HCT116 (cell line): ENCODE measurements at regions not wholly inside any gene's neighbourhood (a gene's known extent, or its start where the extent isn't known, plus 50 kb on each side); places are given as distances from the start of the nearest gene placed in this dataset.

Experiments
- ATAC-seq: fragments of 200-7000 bp; cut with Tn5 transposase; 2 replicates; pipeline ENCODE4 v1.9.1; 2020; ENCODE audit warnings: mild to moderate bottlenecking, moderate library complexity
- BruUV-seq: library from RNA; stranded (reverse); fragments of 400-500 nt; replicated peaks from 2 replicates; lab custom pipeline; 2021; lab: Mats Ljungman, UMichigan
- CTCF ChIA-PET: fragments of 300-600 bp; sonication (Branson Sonifier 250); formaldehyde crosslinking; loops from one replicate; lab custom pipeline; 2021; ENCODE audit warnings: antibody characterized with exemption; lab: Charles Lee
- POLR2A ChIA-PET: fragments of 300-600, 350-600 bp; sonication (Branson Sonifier 250); formaldehyde crosslinking; loops from one replicate; lab custom pipeline; 2021; ENCODE audit warnings: antibody characterized with exemption; lab: Charles Lee
- RAD21 ChIA-PET, 2 experiments: fragments of 300-600 bp; sonication (Branson Sonifier 250); formaldehyde crosslinking; loops; one replicate each; lab custom pipeline; 2023; ENCODE audit warnings: low total read pairs in 2 of 2; ENCODE audit not compliant: uncharacterized antibody in 2 of 2, unreplicated experiment in 2 of 2, low non-redundant PET in 1 of 2; lab: Charles Lee
- DNase-seq: peaks from one replicate; pipeline ENCODE4 v3.0.0-alpha.2; 2010; ENCODE audit warnings: low read depth, low spot score
- H2AFZ ChIP-seq: fragments of 200-600 bp; shearing (Covaris generic), sonication (generic); 2 replicates; pipeline ENCODE4 v1.6.1; 2017; ENCODE audit warnings: low read depth, mixed run types, mixed read lengths, antibody characterized with exemption, low read length; ENCODE audit not compliant: poor library complexity, severe bottlenecking
- H3K27ac ChIP-seq: 2 replicates; pipeline ENCODE4 v1.5.1; 2012; ENCODE audit warnings: low read depth, low read length
- H3K27me3 ChIP-seq: fragments of 200-600 bp; sonication (generic); 2 replicates; pipeline ENCODE4 v1.6.1; 2016; ENCODE audit warnings: mixed run types, low read length, mixed read lengths; ENCODE audit not compliant: insufficient read depth
- H3K36me3 ChIP-seq, 2 experiments: fragments of 200-500 bp in 1 of 2; fragments of 200-600 bp in 1 of 2; sonication (Bioruptor generic) in 1 of 2; sonication (generic) in 1 of 2; 2 replicates each; pipeline versions ENCODE4 v1.5.1 to v1.6.1; 2014 to 2016; ENCODE audit warnings: low read length in 2 of 2, inconsistent platforms in 1 of 2, mixed read lengths in 1 of 2, mixed run types in 1 of 2; ENCODE audit not compliant: insufficient read depth in 2 of 2, control insufficient read depth in 1 of 2
- H3K4me1 ChIP-seq, 2 experiments: fragments of 200-600 bp in 1 of 2; sonication (generic) in 1 of 2; 2 replicates each; pipeline versions ENCODE4 v1.5.1 to v1.6.1; 2012 to 2017; ENCODE audit warnings: low read length in 2 of 2, inconsistent platforms in 1 of 2, mild to moderate bottlenecking in 1 of 2, mixed read lengths in 1 of 2, mixed run types in 1 of 2, moderate library complexity in 1 of 2; ENCODE audit not compliant: insufficient read depth in 2 of 2, control insufficient read depth in 1 of 2
- H3K4me2 ChIP-seq: fragments of 200-600 bp; sonication (generic); 2 replicates; pipeline ENCODE4 v1.6.1; 2017; ENCODE audit warnings: mixed run types, low read length, mixed read lengths
- H3K4me3 ChIP-seq, 2 experiments: fragments of 200-600 bp in 1 of 2; sonication (generic) in 1 of 2; replicated peaks in 1 of 2; 2 replicates each; pipeline ENCODE4 v1.5.1; 2011 to 2016; ENCODE audit warnings: low read length in 2 of 2, control low read depth in 1 of 2, low read depth in 1 of 2, mild to moderate bottlenecking in 1 of 2, mixed read lengths in 1 of 2, mixed run types in 1 of 2
- H3K79me2 ChIP-seq: fragments of 200-600 bp; sonication (generic); 2 replicates; pipeline ENCODE4 v1.6.1; 2017; ENCODE audit warnings: mild to moderate bottlenecking, mixed run types, low read length, moderate library complexity, mixed read lengths; ENCODE audit not compliant: insufficient read depth
- H3K9ac ChIP-seq: fragments of 200-600 bp; sonication (generic); 2 replicates; pipeline ENCODE4 v1.6.1; 2016; ENCODE audit warnings: low read length, mixed read lengths
- H3K9me2 ChIP-seq: fragments of 200-600 bp; sonication (generic), shearing (Covaris generic); 2 replicates; pipeline ENCODE4 v1.6.1; 2017; ENCODE audit warnings: mixed run types, mild to moderate bottlenecking, moderate library complexity; ENCODE audit not compliant: insufficient read depth
- H3K9me3 ChIP-seq, 2 experiments: fragments of 200-500 bp in 1 of 2; fragments of 200-600 bp in 1 of 2; sonication (Bioruptor generic) in 1 of 2; sonication (generic) in 1 of 2; 2 replicates each; pipeline ENCODE4 v1.6.1; 2014 to 2017; ENCODE audit warnings: low read length in 2 of 2, mixed read lengths in 2 of 2, inconsistent platforms in 1 of 2, low read depth in 1 of 2, mild to moderate bottlenecking in 1 of 2, mixed run types in 1 of 2, moderate library complexity in 1 of 2; ENCODE audit not compliant: control insufficient read depth in 1 of 2, insufficient read depth in 1 of 2
- H4K20me1 ChIP-seq: fragments of 200-600 bp; sonication (generic), shearing (Covaris generic); 2 replicates; pipeline ENCODE4 v1.6.1; 2017; ENCODE audit warnings: mixed run types, mild to moderate bottlenecking, moderate library complexity; ENCODE audit not compliant: insufficient read depth
- CEBPB ChIP-seq: IDR thresholded peaks from 2 replicates; pipeline ENCODE4 v1.6.1; 2012; ENCODE audit warnings: low read depth
- ELF1 ChIP-seq: IDR thresholded peaks from 2 replicates; pipeline ENCODE4 v1.6.1; 2012; ENCODE audit warnings: low read depth, borderline replicate concordance
- EZH2 ChIP-seq: fragments of 200-600 bp; sonication (generic); IDR thresholded peaks from 2 replicates; pipeline ENCODE4 v1.6.1; 2017; ENCODE audit warnings: antibody characterized with exemption, mixed run types
- JUND ChIP-seq: IDR thresholded peaks from 2 replicates; pipeline ENCODE4 v1.6.1; 2012
- POLR2AphosphoS5 ChIP-seq: IDR thresholded peaks from 2 replicates; pipeline ENCODE4 v1.6.1; 2011; ENCODE audit warnings: mild to moderate bottlenecking, low read depth, low read length, moderate library complexity
- SP1 ChIP-seq: IDR thresholded peaks from 2 replicates; pipeline ENCODE4 v1.6.1; 2012; ENCODE audit warnings: low read depth
- SRF ChIP-seq: IDR thresholded peaks from 2 replicates; pipeline ENCODE4 v1.6.1; 2012; ENCODE audit warnings: low read depth
- TCF7L2 ChIP-seq: IDR thresholded peaks from 2 replicates; pipeline ENCODE4 v1.7.0; 2011; ENCODE audit warnings: borderline replicate concordance, inconsistent platforms; ENCODE audit not compliant: insufficient read depth, insufficient read length; ENCODE audit errors: extremely low read depth
- YY1 ChIP-seq: IDR thresholded peaks from 2 replicates; pipeline ENCODE4 v1.6.1; 2011; ENCODE audit warnings: low read length, low read depth, moderate library complexity, mild to moderate bottlenecking; ENCODE audit not compliant: insufficient replicate concordance; ENCODE audit errors: extremely low read depth
- ZFX ChIP-seq: fragments of 450-650 bp; IDR thresholded peaks from 2 replicates; pipeline ENCODE4 v1.6.1; 2017
- intact Hi-C: fragments of 100-400 bp; cut with micrococcal nuclease; formaldehyde crosslinking; loops from 2 replicates; pipeline ENCODE4 v1.10.0; 2022
- TF ChIP-seq, protein P1 (sequence below): IDR thresholded peaks from 2 replicates; pipeline ENCODE4 v1.6.1; 2012; ENCODE audit warnings: low read depth

DNA sequence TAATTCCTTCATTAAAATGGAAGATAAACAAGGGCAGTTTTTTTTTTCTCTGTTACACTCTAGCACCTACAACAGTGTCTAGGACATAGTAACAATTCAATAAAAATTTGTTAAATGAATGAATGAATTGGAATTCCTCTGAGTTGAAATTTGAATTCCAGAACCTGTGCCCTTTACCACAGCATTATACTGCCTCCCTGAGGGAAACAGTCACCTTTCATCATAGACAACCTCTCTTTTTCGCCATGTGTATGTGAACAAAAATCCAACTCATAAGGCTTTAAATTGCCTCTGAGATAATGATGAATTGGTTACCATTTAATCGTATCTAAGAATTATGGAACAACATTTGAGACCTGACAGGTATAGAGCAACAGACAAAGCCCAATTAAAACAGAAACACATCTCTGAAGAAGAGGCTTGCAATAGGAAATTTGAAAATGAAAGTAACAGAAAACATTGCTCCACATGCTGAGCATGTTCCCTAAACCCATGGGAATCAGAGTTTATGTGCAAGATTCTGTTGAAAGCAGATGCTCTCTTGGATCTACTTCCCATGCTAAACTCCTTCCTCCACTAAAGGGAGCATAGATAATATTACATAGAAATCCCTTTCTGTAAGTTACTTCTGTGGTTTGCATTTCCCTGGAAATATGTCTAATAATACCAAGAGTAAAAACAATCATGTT is 657.8 kb downstream of the GALC start:
- H2AFZ ChIP-seq = no peak overlapping the region
- H3K4me2 ChIP-seq = no peak overlapping the region
- ChIA-PET POLR2A (no interaction called here), CTCF (no interaction called here), RAD21 (no interaction called here)
- TF ChIP-seq POLR2AphosphoS5 = no peak
- no peak for TF ChIP-seq JUND
- no peak for TF ChIP-seq ZFX
- no peak for TF ChIP-seq TCF7L2
- no peak for TF ChIP-seq SRF
- TF ChIP-seq CEBPB = no peak
- TF ChIP-seq ELF1 = no peak
- no peak for TF ChIP-seq EZH2
- TF ChIP-seq, protein P1, sequence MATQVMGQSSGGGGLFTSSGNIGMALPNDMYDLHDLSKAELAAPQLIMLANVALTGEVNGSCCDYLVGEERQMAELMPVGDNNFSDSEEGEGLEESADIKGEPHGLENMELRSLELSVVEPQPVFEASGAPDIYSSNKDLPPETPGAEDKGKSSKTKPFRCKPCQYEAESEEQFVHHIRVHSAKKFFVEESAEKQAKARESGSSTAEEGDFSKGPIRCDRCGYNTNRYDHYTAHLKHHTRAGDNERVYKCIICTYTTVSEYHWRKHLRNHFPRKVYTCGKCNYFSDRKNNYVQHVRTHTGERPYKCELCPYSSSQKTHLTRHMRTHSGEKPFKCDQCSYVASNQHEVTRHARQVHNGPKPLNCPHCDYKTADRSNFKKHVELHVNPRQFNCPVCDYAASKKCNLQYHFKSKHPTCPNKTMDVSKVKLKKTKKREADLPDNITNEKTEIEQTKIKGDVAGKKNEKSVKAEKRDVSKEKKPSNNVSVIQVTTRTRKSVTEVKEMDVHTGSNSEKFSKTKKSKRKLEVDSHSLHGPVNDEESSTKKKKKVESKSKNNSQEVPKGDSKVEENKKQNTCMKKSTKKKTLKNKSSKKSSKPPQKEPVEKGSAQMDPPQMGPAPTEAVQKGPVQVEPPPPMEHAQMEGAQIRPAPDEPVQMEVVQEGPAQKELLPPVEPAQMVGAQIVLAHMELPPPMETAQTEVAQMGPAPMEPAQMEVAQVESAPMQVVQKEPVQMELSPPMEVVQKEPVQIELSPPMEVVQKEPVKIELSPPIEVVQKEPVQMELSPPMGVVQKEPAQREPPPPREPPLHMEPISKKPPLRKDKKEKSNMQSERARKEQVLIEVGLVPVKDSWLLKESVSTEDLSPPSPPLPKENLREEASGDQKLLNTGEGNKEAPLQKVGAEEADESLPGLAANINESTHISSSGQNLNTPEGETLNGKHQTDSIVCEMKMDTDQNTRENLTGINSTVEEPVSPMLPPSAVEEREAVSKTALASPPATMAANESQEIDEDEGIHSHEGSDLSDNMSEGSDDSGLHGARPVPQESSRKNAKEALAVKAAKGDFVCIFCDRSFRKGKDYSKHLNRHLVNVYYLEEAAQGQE = no peak
- no peak for TF ChIP-seq YY1
- TF ChIP-seq SP1 = no peak
- H3K79me2 ChIP-seq = no peaks in the 10 kb centered on the region
- no peaks in the 10 kb centered on the region for H3K9me2 ChIP-seq
- intact Hi-C loops = no loop called here
- no TSS peak for BruUV-seq
- H3K36me3 ChIP-seq = no peaks in the 10 kb centered on the region
- no peaks in the 10 kb centered on the region for H3K27me3 ChIP-seq
- H4K20me1 ChIP-seq = no peaks in the 10 kb centered on the region
- H3K4me3 ChIP-seq = no peak overlapping the region
- no peak overlapping the region for H3K27ac ChIP-seq
- peaks cover 17 to 31% of the 10 kb centered on the region in 2 experiments; a peak in 3 of 4 replicates for H3K9me3 ChIP-seq
- H3K4me1 ChIP-seq = no peaks in the 10 kb centered on the region
- DNase-seq (no peak), ATAC-seq (no peak)
- H3K9ac ChIP-seq = no peak overlapping the region
